Memory B cell (primary cell): ENCODE measurements at regions not wholly inside any gene's neighbourhood (a gene's known extent, or its start where the extent isn't known, plus 50 kb on each side); places are given as distances from the start of the nearest gene placed in this dataset.
"Not testable (repeated sequence)": the region's sequence is repeated elsewhere in the genome, so short reads cannot be mapped to it uniquely, and the experiment has no call there.

Source experiments
- ATAC-seq: fragments of 150-1000 bp; cut with Tn5 transposase; 2 replicates; pipeline ENCODE4 v1.10.0; 2021; ENCODE audit warnings: low read depth, mild to moderate bottlenecking, moderate library complexity
- DNase-seq, 2 donors: peaks; one replicate each; pipeline ENCODE4 v3.0.0; 2022; ENCODE audit warnings: low spot score in 2 of 2
- H3K27ac Mint-ChIP-seq: one replicate; pipeline ENCODE4 v1.8.0; 2022; ENCODE audit warnings: mild to moderate bottlenecking, moderate library complexity, mixed read lengths
- H3K27me3 Mint-ChIP-seq: one replicate; pipeline ENCODE4 v1.8.0; 2022; ENCODE audit warnings: mixed read lengths
- H3K36me3 Mint-ChIP-seq: one replicate; pipeline ENCODE4 v1.8.0; 2022; ENCODE audit warnings: mild to moderate bottlenecking, mixed read lengths
- H3K4me1 Mint-ChIP-seq: one replicate; pipeline ENCODE4 v1.8.0; 2022; ENCODE audit warnings: mixed read lengths
- H3K4me3 Mint-ChIP-seq: one replicate; pipeline ENCODE4 v1.8.0; 2022; ENCODE audit warnings: mild to moderate bottlenecking, moderate library complexity, mixed read lengths
- H3K9me3 Mint-ChIP-seq: one replicate; pipeline ENCODE4 v1.8.0; 2022; ENCODE audit warnings: mixed read lengths

- Mint-ChIP-seq H3K9me3 (peaks cover 8% of the 10 kb centered on the region), H3K4me1 (peaks cover 3% of the 10 kb centered on the region), H3K27ac (no peak overlapping the region), H3K36me3 (peaks cover 3% of the 10 kb centered on the region), H3K27me3 (peaks cover 14% of the 10 kb centered on the region), H3K4me3 (no peak overlapping the region)
- no peak for DNase-seq
- ATAC-seq = no peak
These were observed 83.8 kb upstream of the FREM1 start for GRCh38 chr9:14993901-14994554.

- DNase-seq (no peak), ATAC-seq (no peak)
- Mint-ChIP-seq H3K4me1 (peaks cover 3% of the 10 kb centered on the region), H3K9me3 (peaks cover 8% of the 10 kb centered on the region), H3K27ac (no peak overlapping the region), H3K27me3 (peaks cover 14% of the 10 kb centered on the region), H3K36me3 (peaks cover 3% of the 10 kb centered on the region), H3K4me3 (no peak overlapping the region)
These were observed 83.0 kb upstream of the FREM1 start for GRCh38 chr9:14993061-14993800.

- H3K4me1 Mint-ChIP-seq = peaks cover 3% of the 10 kb centered on the region
- H3K27ac Mint-ChIP-seq = no peak overlapping the region
- no peak overlapping the region for H3K4me3 Mint-ChIP-seq
- ATAC-seq (no peak), DNase-seq (no peak)
- H3K36me3 Mint-ChIP-seq = peaks cover 3% of the 10 kb centered on the region
- H3K27me3 Mint-ChIP-seq = peaks cover 14% of the 10 kb centered on the region
- H3K9me3 Mint-ChIP-seq = peaks cover 8% of the 10 kb centered on the region
These were observed 82.3 kb upstream of the FREM1 start for GRCh38 chr9:14992516-14992915.

- Mint-ChIP-seq H3K4me1 (peaks cover 3% of the 10 kb centered on the region), H3K36me3 (peaks cover 3% of the 10 kb centered on the region), H3K4me3 (no peak overlapping the region), H3K9me3 (peaks cover 8% of the 10 kb centered on the region), H3K27ac (no peak overlapping the region), H3K27me3 (peaks cover 14% of the 10 kb centered on the region)
- DNase-seq (no peak), ATAC-seq (no peak)
These were observed 81.9 kb upstream of the FREM1 start for GRCh38 chr9:14992081-14992480.

GRCh38 chr9:14990647-14991046 is 80.4 kb upstream of the FREM1 start:
- not testable (repeated sequence) for DNase-seq, H3K36me3 Mint-ChIP-seq, H3K4me3 Mint-ChIP-seq, ATAC-seq, H3K9me3 Mint-ChIP-seq, H3K4me1 Mint-ChIP-seq, H3K27ac Mint-ChIP-seq
- H3K27me3 Mint-ChIP-seq = peaks cover 14% of the 10 kb centered on the region

- peaks cover 8% of the 10 kb centered on the region for H3K9me3 Mint-ChIP-seq
- H3K4me3 Mint-ChIP-seq = no peak overlapping the region
- peaks cover 14% of the 10 kb centered on the region for H3K27me3 Mint-ChIP-seq
- H3K27ac Mint-ChIP-seq = no peak overlapping the region
- ATAC-seq (no peak), DNase-seq (no peak)
- H3K4me1 Mint-ChIP-seq = peaks cover 3% of the 10 kb centered on the region
- H3K36me3 Mint-ChIP-seq = peaks cover 3% of the 10 kb centered on the region
These were observed 79.6 kb upstream of the FREM1 start for GRCh38 chr9:14989811-14990210.

GRCh38 chr9:14989336-14989735 is 79.1 kb upstream of the FREM1 start:
- not testable (repeated sequence) for H3K36me3 Mint-ChIP-seq, H3K27ac Mint-ChIP-seq, H3K4me1 Mint-ChIP-seq, H3K4me3 Mint-ChIP-seq, H3K9me3 Mint-ChIP-seq, DNase-seq, ATAC-seq
- H3K27me3 Mint-ChIP-seq = peaks cover 15% of the 10 kb centered on the region

- peaks cover 5% of the 10 kb centered on the region for H3K9me3 Mint-ChIP-seq
- no peak overlapping the region for H3K4me3 Mint-ChIP-seq
- H3K36me3 Mint-ChIP-seq = peaks cover 3% of the 10 kb centered on the region
- peaks cover 3% of the 10 kb centered on the region for H3K4me1 Mint-ChIP-seq
- no peak for DNase-seq
- no peak overlapping the region for H3K27ac Mint-ChIP-seq
- peaks cover 9% of the 10 kb centered on the region for H3K27me3 Mint-ChIP-seq
- no peak for ATAC-seq
These were observed 77.6 kb upstream of the FREM1 start for GRCh38 chr9:14987858-14988257.

GRCh38 chr9:14985419-14985818 is 75.2 kb upstream of the FREM1 start:
- H3K4me3 Mint-ChIP-seq = no peak overlapping the region
- no peak for ATAC-seq
- no peaks in the 10 kb centered on the region for H3K4me1 Mint-ChIP-seq
- H3K27me3 Mint-ChIP-seq = peaks cover 2% of the 10 kb centered on the region
- H3K36me3 Mint-ChIP-seq = no peaks in the 10 kb centered on the region
- DNase-seq = no peak
- no peak overlapping the region for H3K27ac Mint-ChIP-seq
- H3K9me3 Mint-ChIP-seq = no peaks in the 10 kb centered on the region

- no peak overlapping the region for H3K27ac Mint-ChIP-seq
- DNase-seq (no peak), ATAC-seq (no peak)
- no peaks in the 10 kb centered on the region for H3K4me1 Mint-ChIP-seq
- no peaks in the 10 kb centered on the region for H3K9me3 Mint-ChIP-seq
- no peaks in the 10 kb centered on the region for H3K36me3 Mint-ChIP-seq
- H3K4me3 Mint-ChIP-seq = no peak overlapping the region
- peaks cover 2% of the 10 kb centered on the region for H3K27me3 Mint-ChIP-seq
These were observed 73.4 kb upstream of the FREM1 start for GRCh38 chr9:14983599-14983998.

- Mint-ChIP-seq H3K9me3 (peaks cover 2% of the 10 kb centered on the region), H3K4me1 (no peaks in the 10 kb centered on the region), H3K27ac (no peak overlapping the region), H3K27me3 (peaks cover 2% of the 10 kb centered on the region), H3K4me3 (no peak overlapping the region), H3K36me3 (no peaks in the 10 kb centered on the region)
- DNase-seq (no peak), ATAC-seq (no peak)
These were observed 71.2 kb upstream of the FREM1 start for GRCh38 chr9:14981291-14981950.

- ATAC-seq (no peak), DNase-seq (no peak)
- no peak overlapping the region for H3K27ac Mint-ChIP-seq
- no peak overlapping the region for H3K4me3 Mint-ChIP-seq
- no peaks in the 10 kb centered on the region for H3K36me3 Mint-ChIP-seq
- H3K9me3 Mint-ChIP-seq = peaks cover 2% of the 10 kb centered on the region
- H3K27me3 Mint-ChIP-seq = no peaks in the 10 kb centered on the region
- no peaks in the 10 kb centered on the region for H3K4me1 Mint-ChIP-seq
These were observed 68.1 kb upstream of the FREM1 start for GRCh38 chr9:14978022-14979000.

- H3K27ac Mint-ChIP-seq = no peak overlapping the region
- no peaks in the 10 kb centered on the region for H3K36me3 Mint-ChIP-seq
- H3K27me3 Mint-ChIP-seq = peaks cover 1% of the 10 kb centered on the region
- peaks cover 6% of the 10 kb centered on the region for H3K9me3 Mint-ChIP-seq
- no peak for DNase-seq
- no peaks in the 10 kb centered on the region for H3K4me1 Mint-ChIP-seq
- no peak for ATAC-seq
- H3K4me3 Mint-ChIP-seq = no peak overlapping the region
These were observed 57.5 kb upstream of the FREM1 start for GRCh38 chr9:14967450-14968321.
